AG10803 (cell line): ENCODE measurements at regions not wholly inside any gene's neighbourhood (a gene's known extent, or its start where the extent isn't known, plus 50 kb on each side); places are given as distances from the start of the nearest gene placed in this dataset.

Experiments used
- DNase-seq: peaks from one replicate; pipeline ENCODE4 v3.0.0; 2010; ENCODE audit warnings: low read depth
- H3K4me3 ChIP-seq: 2 replicates; pipeline ENCODE4 v1.5.1; 2011; ENCODE audit warnings: mild to moderate bottlenecking, low read length, control low read depth
- CTCF ChIP-seq: conservative IDR thresholded peaks from 2 replicates; pipeline ENCODE4 v1.5.1; 2011; ENCODE audit warnings: mild to moderate bottlenecking, low read length, control low read depth, inconsistent platforms

GRCh38 chr2:49788300-49788699 is 634.0 kb upstream of the FSHR start:
- DNase-seq, result no peak
- TF ChIP-seq CTCF, result no peak
- no peak overlapping the region for H3K4me3 ChIP-seq

GRCh38 chr2:49780949-49781348 is 626.6 kb upstream of the FSHR start:
- no peak overlapping the region for H3K4me3 ChIP-seq
- no peak for TF ChIP-seq CTCF
- DNase-seq, result no peak

GRCh38 chr2:49772299-49772970 is 618.1 kb upstream of the FSHR start:
- DNase-seq, result no peak
- TF ChIP-seq CTCF, result no peak
- H3K4me3 ChIP-seq, result no peak overlapping the region

DNA sequence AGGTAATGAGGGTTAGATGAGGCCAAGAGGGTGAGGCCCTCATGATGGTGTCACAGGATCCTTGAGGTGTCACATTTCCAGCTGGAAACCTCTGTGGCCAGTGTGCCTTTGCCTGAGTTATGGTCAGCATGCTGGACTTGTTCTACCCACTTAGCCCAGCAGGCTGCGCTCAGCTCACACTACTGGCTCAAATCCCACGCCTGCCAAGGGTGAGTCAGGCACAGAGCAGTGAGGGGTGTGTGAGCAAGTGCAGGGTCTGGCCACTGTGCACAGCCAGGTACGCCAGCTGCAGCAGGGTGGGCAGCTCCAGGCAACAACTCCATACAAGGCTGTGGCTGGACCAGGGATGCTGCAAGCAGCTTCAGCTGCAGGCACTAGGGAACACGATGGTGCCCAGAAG is 616.6 kb upstream of the FSHR start:
- H3K4me3 ChIP-seq, result no peak overlapping the region
- no peak for TF ChIP-seq CTCF
- no peak for DNase-seq

DNA sequence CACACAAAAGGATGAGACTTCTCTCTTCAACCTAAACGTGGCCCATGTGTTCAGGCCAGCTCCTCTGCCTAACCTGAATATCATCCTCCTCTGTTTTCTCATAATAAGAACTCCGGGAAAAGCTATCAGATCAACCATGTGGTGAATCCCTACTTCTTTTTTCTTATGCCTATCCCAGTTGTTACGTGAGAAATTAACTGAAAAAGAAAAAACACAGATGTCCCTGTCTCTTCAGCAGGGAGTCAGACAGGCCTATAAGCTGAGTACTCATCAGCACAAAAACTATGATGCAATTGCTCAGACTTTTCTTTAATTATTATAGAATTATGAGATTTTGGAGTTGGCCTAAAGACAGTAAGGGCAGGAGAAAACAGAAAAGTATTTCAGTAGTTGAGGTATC is 613.0 kb upstream of the FSHR start:
- TF ChIP-seq CTCF, result no peak
- H3K4me3 ChIP-seq, result no peak overlapping the region
- DNase-seq, result no peak

GRCh38 chr2:49755777-49756176 is 601.5 kb upstream of the FSHR start:
- TF ChIP-seq CTCF, result no peak
- H3K4me3 ChIP-seq, result no peak overlapping the region

GRCh38 chr2:49754381-49754780 is 600.1 kb upstream of the FSHR start:
- TF ChIP-seq CTCF, result no peak
- no peak for DNase-seq
- H3K4me3 ChIP-seq, result no peak overlapping the region

More at GRCh38 chr2:49755777-49756176, 601.5 kb upstream of the FSHR start:
- DNase-seq, result no peak
